ENCODE measurements at regions not wholly inside any gene's neighbourhood (a gene's known extent, or its start where the extent isn't known, plus 50 kb on each side); places are given as distances from the start of the nearest gene placed in this dataset.

DNA sequence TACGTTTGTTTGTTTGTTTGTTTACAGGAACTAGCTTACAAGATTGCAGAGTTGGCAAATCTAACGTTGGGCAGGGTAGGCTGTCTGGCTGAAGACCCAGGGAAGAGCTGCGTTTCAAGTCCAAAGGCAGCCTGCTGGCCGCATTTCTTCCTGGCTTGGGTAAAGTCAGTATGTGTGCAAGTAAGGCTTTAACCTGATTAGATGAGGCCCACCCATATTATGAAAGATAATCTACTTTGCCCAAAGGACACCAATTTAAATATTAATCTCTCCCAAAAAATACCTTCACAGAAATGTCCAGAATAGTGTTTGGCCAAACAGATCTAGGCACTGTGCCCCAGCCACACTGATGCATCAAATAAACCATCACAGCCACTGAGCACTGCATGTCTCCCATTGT lies 228.9 kb upstream of the HABP2 start:
- ChIA-PET CTCF (interaction anchor here (1.5 kb wide), 1 partner anchor 23 kb away, joined by 3 read pairs; no protein-coding TSS in a partner anchor), POLR2A (no interaction called here)
- Histone ChIP-seq H3K4me3 (ENCODE audit: low read depth, low read length) (no peak overlapping the region), H3K36me3 (ENCODE audit: control insufficient read depth in 2 of 2, insufficient read depth in 1 of 2, low read length in 2 of 2) (no peaks in the 10 kb centered on the region), H3K27ac (ENCODE audit: extremely low read depth, low read depth, low read length) (no peak overlapping the region), H3K4me1 (ENCODE audit: control insufficient read depth, insufficient read depth, low read length) (peaks cover 5% of the 10 kb centered on the region; the same call in 1 of the 2 replicates), H3K9me3 (ENCODE audit: control insufficient read depth, insufficient read depth, low read depth, low read length) (no peaks in the 10 kb centered on the region)
- TF ChIP-seq ZNF133 (tag by site-specific recombination; IDR thresholded peaks at IDR 0.05) (no peak), ZNF10 (tag by site-specific recombination; IDR thresholded peaks at IDR 0.05) (peak; percentile 90)

DNA sequence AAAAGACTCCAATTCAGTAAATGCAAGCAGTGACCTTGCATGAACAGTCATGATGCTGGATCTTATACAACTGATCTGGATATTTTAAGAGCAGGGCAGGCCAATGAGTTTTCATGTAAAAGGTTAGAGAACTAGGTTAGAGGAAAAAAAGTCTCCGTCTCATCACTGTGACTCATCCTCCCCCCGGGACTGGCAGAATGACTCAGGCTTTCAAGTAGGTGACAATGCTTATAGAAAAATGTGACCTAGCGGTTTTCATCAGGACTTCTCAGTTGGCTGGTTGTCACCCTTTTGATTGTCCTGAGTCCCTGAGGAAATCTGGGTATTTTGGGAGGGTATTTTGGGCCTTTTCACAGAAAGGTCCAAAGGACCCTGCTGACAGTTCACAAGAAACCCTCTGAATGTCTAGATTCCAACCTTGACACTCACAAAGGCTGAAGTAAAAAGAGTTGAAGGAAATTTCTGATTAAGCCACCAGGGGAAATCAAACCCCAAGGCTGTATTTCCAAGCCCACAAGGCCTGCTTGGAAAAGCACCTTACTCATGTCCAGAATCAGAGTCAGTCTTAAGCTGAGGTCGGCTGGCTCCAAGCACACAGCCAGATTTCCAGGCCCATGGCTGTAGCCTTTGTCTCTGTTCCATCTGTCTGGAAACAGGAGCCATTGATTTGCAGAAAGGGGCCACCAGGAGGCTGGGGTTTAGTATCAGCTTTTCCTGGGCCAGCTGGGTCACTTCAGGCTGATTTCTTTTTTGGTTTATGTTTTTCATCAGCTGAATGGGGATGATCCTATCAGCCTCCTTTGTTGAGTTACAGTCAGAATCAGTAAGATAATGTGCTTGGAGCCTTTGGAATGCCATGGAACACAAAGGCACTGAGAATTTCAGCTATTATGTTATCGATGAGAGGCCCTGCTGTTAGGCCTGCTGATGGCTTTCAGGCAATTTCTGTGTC lies 226.4 kb upstream of the HABP2 start:
- CTCF ChIA-PET, result interaction anchor here (0.6 to 0.7 kb wide), 2 partner anchors 31 to 1189 kb away, joined by 3 read pairs; no protein-coding TSS in a partner anchor

DNA sequence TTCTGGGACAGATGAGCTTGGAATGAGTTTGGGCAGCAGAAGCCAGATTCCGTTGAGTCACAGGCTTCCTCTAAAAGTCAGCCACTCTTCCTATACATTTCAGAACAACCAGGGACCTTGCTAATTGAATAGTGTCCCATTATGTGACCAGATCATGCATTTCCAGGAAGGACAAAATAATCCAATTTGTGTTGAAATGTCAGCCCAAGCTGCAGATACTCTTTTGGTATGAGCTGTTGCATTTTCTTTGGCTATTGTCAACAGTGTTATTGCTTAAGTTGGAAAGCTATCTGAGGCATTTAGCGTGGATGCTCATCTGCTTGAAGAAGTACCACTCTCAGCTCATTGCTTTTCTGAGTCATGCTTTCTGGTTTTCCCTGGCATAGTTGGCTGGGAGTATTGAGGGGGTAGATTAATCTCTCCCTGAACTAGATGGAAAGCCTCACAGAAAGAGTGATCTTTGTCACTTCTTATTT lies 223.7 kb upstream of the HABP2 start:
- Histone ChIP-seq H3K27ac (ENCODE audit: extremely low read depth, low read depth, low read length) (no peak overlapping the region), H3K4me3 (ENCODE audit: low read depth, low read length) (no peak overlapping the region), H3K4me1 (ENCODE audit: control insufficient read depth, insufficient read depth, low read length) (peaks cover 5% of the 10 kb centered on the region; the same call in 1 of the 2 replicates), H3K36me3 (ENCODE audit: control insufficient read depth in 2 of 2, insufficient read depth in 1 of 2, low read length in 2 of 2) (no peaks in the 10 kb centered on the region), H3K9me3 (ENCODE audit: control insufficient read depth, insufficient read depth, low read depth, low read length) (no peaks in the 10 kb centered on the region)
- TF ChIP-seq, protein P1, sequence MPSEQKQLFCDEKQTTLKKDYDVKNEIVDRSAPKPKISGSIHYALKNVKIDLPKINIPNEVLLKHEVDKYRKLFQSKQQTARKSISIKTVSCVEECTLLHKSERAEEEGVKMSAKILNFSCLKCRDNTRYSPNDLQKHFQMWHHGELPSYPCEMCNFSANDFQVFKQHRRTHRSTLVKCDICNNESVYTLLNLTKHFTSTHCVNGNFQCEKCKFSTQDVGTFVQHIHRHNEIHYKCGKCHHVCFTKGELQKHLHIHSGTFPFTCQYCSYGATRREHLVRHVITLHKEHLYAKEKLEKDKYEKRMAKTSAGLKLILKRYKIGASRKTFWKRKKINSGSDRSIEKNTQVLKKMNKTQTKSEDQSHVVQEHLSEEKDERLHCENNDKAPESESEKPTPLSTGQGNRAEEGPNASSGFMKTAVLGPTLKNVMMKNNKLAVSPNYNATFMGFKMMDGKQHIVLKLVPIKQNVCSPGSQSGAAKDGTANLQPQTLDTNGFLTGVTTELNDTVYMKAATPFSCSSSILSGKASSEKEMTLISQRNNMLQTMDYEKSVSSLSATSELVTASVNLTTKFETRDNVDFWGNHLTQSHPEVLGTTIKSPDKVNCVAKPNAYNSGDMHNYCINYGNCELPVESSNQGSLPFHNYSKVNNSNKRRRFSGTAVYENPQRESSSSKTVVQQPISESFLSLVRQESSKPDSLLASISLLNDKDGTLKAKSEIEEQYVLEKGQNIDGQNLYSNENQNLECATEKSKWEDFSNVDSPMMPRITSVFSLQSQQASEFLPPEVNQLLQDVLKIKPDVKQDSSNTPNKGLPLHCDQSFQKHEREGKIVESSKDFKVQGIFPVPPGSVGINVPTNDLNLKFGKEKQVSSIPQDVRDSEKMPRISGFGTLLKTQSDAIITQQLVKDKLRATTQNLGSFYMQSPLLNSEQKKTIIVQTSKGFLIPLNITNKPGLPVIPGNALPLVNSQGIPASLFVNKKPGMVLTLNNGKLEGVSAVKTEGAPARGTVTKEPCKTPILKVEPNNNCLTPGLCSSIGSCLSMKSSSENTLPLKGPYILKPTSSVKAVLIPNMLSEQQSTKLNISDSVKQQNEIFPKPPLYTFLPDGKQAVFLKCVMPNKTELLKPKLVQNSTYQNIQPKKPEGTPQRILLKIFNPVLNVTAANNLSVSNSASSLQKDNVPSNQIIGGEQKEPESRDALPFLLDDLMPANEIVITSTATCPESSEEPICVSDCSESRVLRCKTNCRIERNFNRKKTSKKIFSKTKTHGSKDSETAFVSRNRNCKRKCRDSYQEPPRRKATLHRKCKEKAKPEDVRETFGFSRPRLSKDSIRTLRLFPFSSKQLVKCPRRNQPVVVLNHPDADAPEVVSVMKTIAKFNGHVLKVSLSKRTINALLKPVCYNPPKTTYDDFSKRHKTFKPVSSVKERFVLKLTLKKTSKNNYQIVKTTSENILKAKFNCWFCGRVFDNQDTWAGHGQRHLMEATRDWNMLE (tag by site-specific recombination; conservative IDR thresholded peaks at IDR 0.05; ENCODE audit: low read depth), result no peak
- 0 out of 2 replicates have a peak, but pooled peaks have one; percentile 22 for TF ChIP-seq FEZF1 (tag by site-specific recombination; IDR thresholded peaks at IDR 0.05)
- ChIA-PET CTCF (no interaction called here), POLR2A (no interaction called here)

More for the DNA sequence above, 226.4 kb upstream of the HABP2 start:
- H3K4me1 ChIP-seq (ENCODE audit: control insufficient read depth, insufficient read depth, low read length), result peaks cover 5% of the 10 kb centered on the region; the same call in 1 of the 2 replicates
- H3K4me3 ChIP-seq (ENCODE audit: low read depth, low read length), result no peak overlapping the region
- TF ChIP-seq ZNF596 (tag by site-specific recombination; IDR thresholded peaks at IDR 0.05) (no peak), ZNF184 (tag by site-specific recombination; IDR thresholded peaks at IDR 0.05) (0 out of 2 replicates have a peak, but pooled peaks have one; percentile 65), PRDM1 (tag by site-specific recombination; IDR thresholded peaks at IDR 0.05) (peak; percentile 8; the same call in 1 of the 2 replicates), GLIS1 (tag by site-specific recombination; IDR thresholded peaks at IDR 0.05) (peak; percentile 40; the same call in 1 of the 2 replicates), ZNF629 (tag by site-specific recombination; IDR thresholded peaks at IDR 0.05) (peak; percentile 56), ZNF366 (tag by site-specific recombination; conservative IDR thresholded peaks at IDR 0.05) (peak; percentile 43; the same call in 1 of the 2 replicates), ZNF660 (tag by site-specific recombination; IDR thresholded peaks at IDR 0.05) (0 out of 2 replicates have a peak, but pooled peaks have one; percentile 51), ZNF558 (tag by site-specific recombination; IDR thresholded peaks at IDR 0.05) (0 out of 2 replicates have a peak, but pooled peaks have one; percentile 34), EGR2 (tag by site-specific recombination; IDR thresholded peaks at IDR 0.05; ENCODE audit: low read depth) (no peak), SP7 (tag by site-specific recombination; IDR thresholded peaks at IDR 0.05) (peak; percentile 51; the same call in 1 of the 2 replicates), BCL11A (tag by site-specific recombination; IDR thresholded peaks at IDR 0.05; ENCODE audit: low read depth) (0 out of 2 replicates have a peak, but pooled peaks have one; percentile 23), ZNF76 (tag by site-specific recombination; IDR thresholded peaks at IDR 0.05; ENCODE audit: borderline replicate concordance, low read depth) (no peak), SCRT1 (tag by site-specific recombination; IDR thresholded peaks at IDR 0.05; ENCODE audit: borderline replicate concordance) (no peak)
- TF ChIP-seq, protein P2, sequence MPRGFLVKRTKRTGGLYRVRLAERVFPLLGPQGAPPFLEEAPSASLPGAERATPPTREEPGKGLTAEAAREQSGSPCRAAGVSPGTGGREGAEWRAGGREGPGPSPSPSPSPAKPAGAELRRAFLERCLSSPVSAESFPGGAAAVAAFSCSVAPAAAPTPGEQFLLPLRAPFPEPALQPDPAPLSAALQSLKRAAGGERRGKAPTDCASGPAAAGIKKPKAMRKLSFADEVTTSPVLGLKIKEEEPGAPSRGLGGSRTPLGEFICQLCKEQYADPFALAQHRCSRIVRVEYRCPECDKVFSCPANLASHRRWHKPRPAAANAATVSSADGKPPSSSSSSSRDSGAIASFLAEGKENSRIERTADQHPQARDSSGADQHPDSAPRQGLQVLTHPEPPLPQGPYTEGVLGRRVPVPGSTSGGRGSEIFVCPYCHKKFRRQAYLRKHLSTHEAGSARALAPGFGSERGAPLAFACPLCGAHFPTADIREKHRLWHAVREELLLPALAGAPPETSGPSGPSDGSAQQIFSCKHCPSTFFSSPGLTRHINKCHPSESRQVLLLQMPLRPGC (tag by site-specific recombination; IDR thresholded peaks at IDR 0.05), result peak; percentile 55; the same call in 1 of the 2 replicates
- TF ChIP-seq, protein P3, sequence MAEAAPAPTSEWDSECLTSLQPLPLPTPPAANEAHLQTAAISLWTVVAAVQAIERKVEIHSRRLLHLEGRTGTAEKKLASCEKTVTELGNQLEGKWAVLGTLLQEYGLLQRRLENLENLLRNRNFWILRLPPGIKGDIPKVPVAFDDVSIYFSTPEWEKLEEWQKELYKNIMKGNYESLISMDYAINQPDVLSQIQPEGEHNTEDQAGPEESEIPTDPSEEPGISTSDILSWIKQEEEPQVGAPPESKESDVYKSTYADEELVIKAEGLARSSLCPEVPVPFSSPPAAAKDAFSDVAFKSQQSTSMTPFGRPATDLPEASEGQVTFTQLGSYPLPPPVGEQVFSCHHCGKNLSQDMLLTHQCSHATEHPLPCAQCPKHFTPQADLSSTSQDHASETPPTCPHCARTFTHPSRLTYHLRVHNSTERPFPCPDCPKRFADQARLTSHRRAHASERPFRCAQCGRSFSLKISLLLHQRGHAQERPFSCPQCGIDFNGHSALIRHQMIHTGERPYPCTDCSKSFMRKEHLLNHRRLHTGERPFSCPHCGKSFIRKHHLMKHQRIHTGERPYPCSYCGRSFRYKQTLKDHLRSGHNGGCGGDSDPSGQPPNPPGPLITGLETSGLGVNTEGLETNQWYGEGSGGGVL (tag by site-specific recombination; IDR thresholded peaks at IDR 0.05), result 0 out of 2 replicates have a peak, but pooled peaks have one; percentile 24
- TF ChIP-seq, protein P4, sequence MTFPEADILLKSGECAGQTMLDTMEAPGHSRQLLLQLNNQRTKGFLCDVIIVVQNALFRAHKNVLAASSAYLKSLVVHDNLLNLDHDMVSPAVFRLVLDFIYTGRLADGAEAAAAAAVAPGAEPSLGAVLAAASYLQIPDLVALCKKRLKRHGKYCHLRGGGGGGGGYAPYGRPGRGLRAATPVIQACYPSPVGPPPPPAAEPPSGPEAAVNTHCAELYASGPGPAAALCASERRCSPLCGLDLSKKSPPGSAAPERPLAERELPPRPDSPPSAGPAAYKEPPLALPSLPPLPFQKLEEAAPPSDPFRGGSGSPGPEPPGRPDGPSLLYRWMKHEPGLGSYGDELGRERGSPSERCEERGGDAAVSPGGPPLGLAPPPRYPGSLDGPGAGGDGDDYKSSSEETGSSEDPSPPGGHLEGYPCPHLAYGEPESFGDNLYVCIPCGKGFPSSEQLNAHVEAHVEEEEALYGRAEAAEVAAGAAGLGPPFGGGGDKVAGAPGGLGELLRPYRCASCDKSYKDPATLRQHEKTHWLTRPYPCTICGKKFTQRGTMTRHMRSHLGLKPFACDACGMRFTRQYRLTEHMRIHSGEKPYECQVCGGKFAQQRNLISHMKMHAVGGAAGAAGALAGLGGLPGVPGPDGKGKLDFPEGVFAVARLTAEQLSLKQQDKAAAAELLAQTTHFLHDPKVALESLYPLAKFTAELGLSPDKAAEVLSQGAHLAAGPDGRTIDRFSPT (tag by site-specific recombination; IDR thresholded peaks at IDR 0.05), result peak; percentile 75
- H3K36me3 ChIP-seq (ENCODE audit: control insufficient read depth in 2 of 2, insufficient read depth in 1 of 2, low read length in 2 of 2), result no peaks in the 10 kb centered on the region
- POLR2A ChIA-PET, result no interaction called here
- H3K9me3 ChIP-seq (ENCODE audit: control insufficient read depth, insufficient read depth, low read depth, low read length), result no peaks in the 10 kb centered on the region
- no peak overlapping the region for H3K27ac ChIP-seq (ENCODE audit: extremely low read depth, low read depth, low read length)

All from HEK293 (cell line).